Left lung (tissue), 4 donors: ENCODE measurements at regions not wholly inside any gene's neighbourhood (a gene's known extent, or its start where the extent isn't known, plus 50 kb on each side); places are given as distances from the start of the nearest gene placed in this dataset.
A peak's percentile ranks its signal among the peaks of the same experiment; 100 is the strongest.
"Not testable (repeated sequence)": the region's sequence is repeated elsewhere in the genome, so short reads cannot be mapped to it uniquely, and the experiment has no call there.

Source experiments
- ATAC-seq: fragments of 200-7000 bp; cut with Tn5 transposase; one replicate; pipeline ENCODE4 v1.9.1; 2020; ENCODE audit warnings: moderate library complexity
- DNase-seq, 4 donors: peaks; one replicate each; pipeline ENCODE4 v3.0.0-alpha.2; 2013 to 2020
- H3K27ac ChIP-seq, 2 donors: fragments of 200-600 bp; sonication (generic) in 1 of 2; one replicate each; pipeline versions ENCODE4 v1.5.0 to v1.8.0; 2020 to 2021
- H3K27me3 ChIP-seq, 2 donors: fragments of 200-600 bp; sonication (generic) in 1 of 2; one replicate each; pipeline versions ENCODE4 v1.5.0 to v1.8.0; 2020 to 2021
- H3K36me3 ChIP-seq, 2 donors: fragments of 200-600 bp; sonication (generic) in 1 of 2; one replicate each; pipeline versions ENCODE4 v1.5.0 to v1.8.0; 2020 to 2021
- H3K4me1 ChIP-seq, 2 donors: fragments of 200-600 bp; one replicate each; pipeline ENCODE4 v1.8.0; 2021
- H3K4me3 ChIP-seq, 2 donors: fragments of 200-600 bp; sonication (generic) in 1 of 2; one replicate each; pipeline versions ENCODE4 v1.5.0 to v1.8.0; 2020 to 2021; ENCODE audit warnings: mild to moderate bottlenecking in 1 of 2
- H3K9me3 ChIP-seq, 2 donors: fragments of 200-600 bp; sonication (generic) in 1 of 2; one replicate each; pipeline versions ENCODE4 v1.5.0 to v1.8.0; 2020 to 2021
- intact Hi-C, 2 donors: fragments of 100-400 bp; cut with DNase I; formaldehyde crosslinking; loops; one replicate each; pipeline versions ENCODE4 v1.11.2 to v1.14.2; 2022
- TF ChIP-seq, protein P1 (sequence below), 2 donors: fragments of 200-600 bp; sonication (generic) in 1 of 2; IDR thresholded peaks; one replicate each; pipeline versions ENCODE4 v1.5.0 to v1.8.0; 2021; ENCODE audit warnings: antibody characterized with exemption in 2 of 2
- donor health status: DM: no; HTN: yes; CAD: no.
- donor health status: DM: no; HTN: no; CAD: no.

DNA sequence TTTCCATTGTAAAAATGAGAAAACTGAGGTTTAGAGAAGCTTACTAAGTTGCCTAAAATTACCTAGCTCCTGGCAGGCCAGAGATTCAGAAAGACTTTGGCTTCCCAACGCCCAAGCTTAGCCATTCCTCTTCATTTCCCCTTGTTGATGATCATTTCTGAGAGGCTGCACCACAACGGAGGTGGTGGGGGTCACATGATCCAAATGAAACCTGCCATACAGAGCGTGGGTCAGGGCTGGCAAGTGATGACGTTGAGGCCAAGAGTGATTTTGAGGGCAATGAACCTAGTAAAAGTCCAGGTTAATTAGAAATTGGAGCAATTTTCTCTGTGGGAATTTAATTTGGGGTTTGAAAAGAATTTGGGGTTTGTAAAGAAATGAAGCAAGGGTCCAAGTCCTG lies 109.9 kb downstream of the TMEM182 start:
- intact Hi-C loops = no loop called here
- H3K36me3 ChIP-seq = no peaks in the 10 kb centered on the region

DNA sequence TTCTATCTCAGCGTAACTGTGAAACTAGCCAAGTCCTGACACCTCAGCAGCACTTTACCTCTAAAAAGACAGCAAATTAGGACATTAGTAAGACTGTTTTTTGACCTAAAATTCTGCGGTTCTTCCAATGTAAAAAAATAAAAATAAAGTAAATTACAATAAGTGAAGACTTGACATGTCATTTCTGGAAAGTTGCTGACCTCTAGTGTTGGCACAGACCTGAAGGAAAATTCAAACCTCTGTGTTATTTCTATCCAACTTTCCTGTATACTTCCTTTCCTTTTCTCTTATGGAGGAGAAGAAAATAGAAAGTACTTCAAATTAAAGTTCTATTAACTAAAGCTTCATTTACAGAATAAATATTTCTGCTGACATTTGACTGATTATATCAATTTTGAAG lies 110.6 kb downstream of the TMEM182 start:
- intact Hi-C loops = no loop called here
- no peaks in the 10 kb centered on the region for H3K9me3 ChIP-seq
- DNase-seq = peak in 1 of 4 donors; percentile 33

More for the DNA sequence above, 109.9 kb downstream of the TMEM182 start:
- H3K27ac ChIP-seq = no peak overlapping the region
- H3K27me3 ChIP-seq = no peaks in the 10 kb centered on the region
- no peaks in the 10 kb centered on the region for H3K9me3 ChIP-seq
- DNase-seq = no peak
- H3K4me1 ChIP-seq = no peaks in the 10 kb centered on the region
- H3K4me3 ChIP-seq = no peak overlapping the region
- ATAC-seq = no peak
- TF ChIP-seq, protein P1, sequence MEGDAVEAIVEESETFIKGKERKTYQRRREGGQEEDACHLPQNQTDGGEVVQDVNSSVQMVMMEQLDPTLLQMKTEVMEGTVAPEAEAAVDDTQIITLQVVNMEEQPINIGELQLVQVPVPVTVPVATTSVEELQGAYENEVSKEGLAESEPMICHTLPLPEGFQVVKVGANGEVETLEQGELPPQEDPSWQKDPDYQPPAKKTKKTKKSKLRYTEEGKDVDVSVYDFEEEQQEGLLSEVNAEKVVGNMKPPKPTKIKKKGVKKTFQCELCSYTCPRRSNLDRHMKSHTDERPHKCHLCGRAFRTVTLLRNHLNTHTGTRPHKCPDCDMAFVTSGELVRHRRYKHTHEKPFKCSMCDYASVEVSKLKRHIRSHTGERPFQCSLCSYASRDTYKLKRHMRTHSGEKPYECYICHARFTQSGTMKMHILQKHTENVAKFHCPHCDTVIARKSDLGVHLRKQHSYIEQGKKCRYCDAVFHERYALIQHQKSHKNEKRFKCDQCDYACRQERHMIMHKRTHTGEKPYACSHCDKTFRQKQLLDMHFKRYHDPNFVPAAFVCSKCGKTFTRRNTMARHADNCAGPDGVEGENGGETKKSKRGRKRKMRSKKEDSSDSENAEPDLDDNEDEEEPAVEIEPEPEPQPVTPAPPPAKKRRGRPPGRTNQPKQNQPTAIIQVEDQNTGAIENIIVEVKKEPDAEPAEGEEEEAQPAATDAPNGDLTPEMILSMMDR (IDR thresholded peaks at IDR 0.05) = no peak

DNA sequence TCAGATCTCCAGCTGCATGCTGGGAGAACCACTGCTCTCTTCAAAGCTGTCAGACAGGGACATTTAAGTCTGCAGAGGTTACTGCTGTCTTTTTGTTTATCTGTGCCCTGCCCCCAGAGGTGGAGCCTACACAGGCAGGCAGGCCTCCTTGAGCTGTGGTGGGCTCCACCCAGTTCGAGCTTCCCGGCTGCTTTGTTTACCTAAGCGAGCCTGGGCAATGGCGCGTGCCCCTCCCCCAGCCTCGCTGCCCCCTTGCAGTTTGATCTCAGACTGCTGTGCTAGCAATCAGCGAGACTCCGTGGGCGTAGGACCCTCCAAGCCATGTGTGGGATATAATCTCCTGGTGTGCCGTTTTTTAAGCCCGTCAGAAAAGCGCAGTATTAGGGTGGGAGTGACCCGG lies 117.7 kb downstream of the TMEM182 start:
- H3K36me3 ChIP-seq, H3K27ac ChIP-seq, H3K4me3 ChIP-seq, DNase-seq, H3K4me1 ChIP-seq, intact Hi-C loops, H3K9me3 ChIP-seq, H3K27me3 ChIP-seq, ATAC-seq: not testable (repeated sequence)

More for the DNA sequence above, 110.6 kb downstream of the TMEM182 start:
- Histone ChIP-seq H3K27me3 (no peaks in the 10 kb centered on the region), H3K27ac (no peak overlapping the region), H3K4me3 (no peak overlapping the region), H3K4me1 (no peaks in the 10 kb centered on the region), H3K36me3 (no peaks in the 10 kb centered on the region)
- no peak for ATAC-seq
- TF ChIP-seq, protein P1 (IDR thresholded peaks at IDR 0.05) = no peak

DNA sequence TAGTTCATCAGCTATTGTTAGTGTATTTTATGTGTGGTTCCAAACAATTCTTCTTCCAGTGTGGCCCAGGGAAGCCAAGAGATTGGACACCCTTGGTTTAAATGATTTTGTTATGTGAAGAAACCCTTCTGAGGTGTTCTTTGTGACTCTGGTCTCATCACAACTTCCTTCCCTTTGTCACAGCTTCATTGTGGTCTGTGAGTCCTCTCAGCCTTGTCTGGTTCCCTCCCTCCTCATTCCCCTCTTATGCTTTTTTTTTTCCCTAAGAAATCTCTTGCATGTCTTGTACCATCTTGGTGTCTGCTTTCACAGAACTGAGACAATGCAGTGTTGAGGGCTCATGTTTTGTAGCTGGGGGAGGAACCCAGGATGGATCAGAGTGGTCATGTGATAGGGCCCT lies 118.9 kb downstream of the TMEM182 start:
- no peak overlapping the region for H3K4me3 ChIP-seq
- peaks cover 0 to 4% of the 10 kb centered on the region in 2 donors for H3K4me1 ChIP-seq
- intact Hi-C loops = no loop called here
- TF ChIP-seq, protein P1 (IDR thresholded peaks at IDR 0.05) = no peak
- DNase-seq (no peak), ATAC-seq (no peak)
- H3K36me3 ChIP-seq = no peaks in the 10 kb centered on the region
- no peaks in the 10 kb centered on the region for H3K27me3 ChIP-seq
- no peaks in the 10 kb centered on the region for H3K9me3 ChIP-seq
- no peak overlapping the region for H3K27ac ChIP-seq

DNA sequence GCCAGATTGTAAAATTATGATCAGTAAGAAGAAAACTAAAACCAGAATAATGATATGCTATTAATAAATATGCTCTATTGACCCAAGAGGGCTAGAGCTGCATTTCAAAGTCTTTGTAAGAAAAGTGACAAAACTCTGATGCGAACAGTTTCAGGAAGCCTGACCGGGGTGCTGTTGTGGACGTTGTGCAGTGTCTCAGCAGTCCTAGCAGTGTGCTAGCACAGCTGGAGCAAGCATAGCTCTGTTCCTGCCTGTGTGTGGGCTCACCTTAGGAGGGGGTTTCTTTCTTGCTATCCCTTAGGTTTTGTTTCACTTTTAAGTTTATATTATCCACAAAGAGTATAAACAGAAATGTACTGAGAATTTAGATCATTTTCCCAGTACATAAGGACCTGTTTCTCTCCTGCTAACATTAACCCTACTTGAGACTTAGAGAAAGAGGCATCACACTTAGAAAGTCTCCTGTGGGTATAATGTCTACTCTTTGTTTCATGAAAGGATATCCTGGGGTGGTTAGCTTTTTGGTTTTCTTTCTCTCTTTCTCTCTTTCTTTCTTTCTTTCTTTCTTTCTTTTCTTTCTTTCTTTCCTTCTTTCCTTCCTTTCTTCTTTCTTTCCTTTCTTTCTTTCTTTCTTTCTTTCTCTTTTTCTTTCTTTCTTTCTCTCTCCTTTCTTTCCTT lies 124.5 kb downstream of the TMEM182 start:
- H3K4me1 ChIP-seq = peaks cover 0 to 4% of the 10 kb centered on the region in 2 donors
- H3K27ac ChIP-seq = no peak overlapping the region
- intact Hi-C loops = no loop called here
- H3K36me3 ChIP-seq = no peaks in the 10 kb centered on the region
- no peak for ATAC-seq
- no peak for DNase-seq
- H3K4me3 ChIP-seq = no peak overlapping the region
- TF ChIP-seq, protein P1 (IDR thresholded peaks at IDR 0.05) = no peak
- no peaks in the 10 kb centered on the region for H3K27me3 ChIP-seq
- H3K9me3 ChIP-seq = no peaks in the 10 kb centered on the region

DNA sequence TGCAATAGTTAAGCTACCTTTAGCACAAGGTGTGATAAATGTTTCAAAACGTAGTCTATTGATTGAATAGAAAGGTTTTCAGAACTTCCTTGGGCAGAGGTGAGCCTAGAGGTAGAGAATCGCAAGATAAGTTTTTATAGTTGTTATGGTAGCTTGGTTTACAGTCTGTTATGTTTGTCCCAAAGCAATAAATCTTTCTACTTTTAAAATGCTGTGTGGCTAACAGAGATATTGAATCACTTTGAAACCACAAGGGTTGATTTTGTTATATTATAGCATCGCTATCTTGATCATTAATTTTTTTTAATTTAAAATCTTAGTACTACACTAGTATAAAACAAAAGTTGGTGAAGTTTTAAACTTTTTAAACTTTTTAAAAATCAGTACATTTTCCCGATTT lies 126.7 kb downstream of the TMEM182 start:
- no peaks in the 10 kb centered on the region for H3K9me3 ChIP-seq
- no peak overlapping the region for H3K4me3 ChIP-seq
- intact Hi-C loops = no loop called here
- H3K36me3 ChIP-seq = no peaks in the 10 kb centered on the region
- TF ChIP-seq, protein P1 (IDR thresholded peaks at IDR 0.05) = no peak
- ATAC-seq (no peak), DNase-seq (no peak)
- H3K4me1 ChIP-seq = no peaks in the 10 kb centered on the region
- no peaks in the 10 kb centered on the region for H3K27me3 ChIP-seq
- H3K27ac ChIP-seq = no peak overlapping the region
